HG03520 (cell line): ENCODE measurements at regions not wholly inside any gene's neighbourhood (a gene's known extent, or its start where the extent isn't known, plus 50 kb on each side); places are given as distances from the start of the nearest gene placed in this dataset.

Source experiments
- ATAC-seq: cut with Tn5 transposase; IDR thresholded peaks from one replicate; pipeline ENCODE4 v1.9.1; 2021; ENCODE audit warnings: mild to moderate bottlenecking, moderate library complexity; ENCODE audit not compliant: unreplicated experiment

- ATAC-seq: no peak
Measured at GRCh38 chr4:125505621-125506020, 190.9 kb downstream of the FAT4 start.

DNA sequence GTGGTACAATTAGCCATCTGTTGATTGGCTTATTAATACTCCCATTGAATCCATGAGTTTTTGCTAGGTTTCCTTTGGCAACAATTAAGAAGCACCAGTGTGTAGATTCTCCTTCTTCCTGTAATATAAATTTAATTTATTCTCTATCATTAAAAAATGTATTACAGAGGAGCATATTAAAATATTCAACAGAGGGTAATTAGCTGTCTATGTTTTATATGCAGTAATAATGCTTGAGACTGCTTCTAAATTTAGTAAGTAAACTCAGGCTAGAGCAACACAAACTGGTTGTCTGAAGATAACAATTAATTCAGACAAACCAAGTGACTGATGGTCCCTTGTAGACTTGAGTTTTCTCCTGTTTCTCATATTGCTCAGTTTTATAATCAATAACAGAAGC lies 192.4 kb downstream of the FAT4 start:
- no peak for ATAC-seq

DNA sequence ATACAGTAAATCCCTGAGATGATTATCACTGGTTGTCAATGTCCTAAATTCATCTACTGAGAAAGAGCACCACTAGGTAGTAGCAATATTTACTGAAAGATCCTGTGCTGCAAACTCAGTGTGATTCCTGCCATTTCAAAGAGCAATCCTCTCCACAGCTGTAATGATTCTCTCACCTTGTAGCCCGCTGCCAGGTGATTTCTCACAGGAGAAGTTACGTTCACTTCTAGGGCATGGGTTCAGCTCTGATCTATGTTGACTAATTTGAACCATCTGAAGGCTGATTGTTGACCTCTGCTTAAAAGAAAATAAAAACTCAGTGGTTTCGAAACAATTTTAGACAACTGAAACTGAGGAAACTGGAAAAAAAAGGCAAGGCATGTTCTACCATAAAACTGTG lies 197.0 kb downstream of the FAT4 start:
- no peak for ATAC-seq

GRCh38 chr4:125515016-125515415 lies 200.3 kb downstream of the FAT4 start:
- ATAC-seq: no peak

- ATAC-seq: no peak
Measured at GRCh38 chr4:125517831-125518230, 203.1 kb downstream of the FAT4 start.

DNA sequence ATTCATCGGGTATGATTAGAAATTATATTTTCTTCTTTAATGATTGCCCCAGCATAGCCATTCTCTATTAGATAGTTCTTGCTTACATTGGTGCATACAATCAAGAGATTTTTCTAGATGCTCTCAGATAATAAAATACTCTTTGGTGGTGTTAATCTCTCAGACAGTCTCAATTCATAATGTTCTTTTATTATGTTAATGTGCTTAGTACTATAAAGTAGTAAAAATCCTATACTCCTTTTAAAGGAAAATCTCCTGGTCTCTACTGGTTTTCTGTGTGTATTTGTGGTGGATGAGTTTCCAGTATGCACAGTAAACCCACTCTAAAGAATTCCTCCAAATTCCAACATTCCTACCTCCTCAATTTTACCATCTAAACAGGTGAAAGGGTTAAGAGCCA lies 203.5 kb downstream of the FAT4 start:
- no peak for ATAC-seq

DNA sequence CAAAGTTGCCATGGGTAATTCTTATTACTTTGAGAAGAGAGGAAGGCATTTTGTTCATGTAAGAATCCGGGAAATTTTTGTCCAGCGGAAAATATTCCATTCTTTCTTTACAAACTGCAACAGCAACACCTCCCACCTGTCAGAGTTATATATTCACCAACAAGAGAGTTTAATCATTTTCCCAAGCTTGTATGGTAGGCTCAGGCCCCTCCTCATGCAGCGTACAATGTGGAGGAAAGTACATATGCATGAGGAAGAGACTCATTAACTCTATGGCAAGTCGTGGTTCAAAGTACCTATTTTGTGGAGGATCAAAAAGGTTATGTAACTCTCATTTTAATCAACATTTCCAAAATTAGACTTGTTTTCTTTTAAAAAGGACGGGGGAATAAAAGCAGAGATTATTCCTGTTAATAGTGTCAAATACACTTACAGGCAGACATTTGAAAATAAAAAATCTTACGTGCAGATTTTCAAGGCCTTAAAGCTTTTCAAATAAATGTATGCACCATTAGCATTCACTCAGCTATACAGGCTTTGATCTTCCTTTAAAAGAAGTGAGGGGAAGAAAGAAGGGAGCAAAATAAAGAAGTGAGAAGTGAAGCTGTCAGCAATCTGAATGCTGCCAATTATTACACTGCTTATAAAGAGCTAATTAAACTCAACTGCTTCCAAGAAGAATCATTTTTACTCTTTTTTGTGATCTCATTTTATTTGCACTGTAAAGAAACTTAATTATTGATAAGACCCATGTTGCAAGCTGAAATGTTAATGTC lies 204.8 kb downstream of the FAT4 start:
- ATAC-seq: no peak

- ATAC-seq: no peak
Measured at GRCh38 chr4:125520258-125520990, 205.7 kb downstream of the FAT4 start.

GRCh38 chr4:125522588-125522987 lies 207.8 kb downstream of the FAT4 start:
- no peak for ATAC-seq

GRCh38 chr4:125522992-125523391 lies 208.2 kb downstream of the FAT4 start:
- ATAC-seq: no peak

DNA sequence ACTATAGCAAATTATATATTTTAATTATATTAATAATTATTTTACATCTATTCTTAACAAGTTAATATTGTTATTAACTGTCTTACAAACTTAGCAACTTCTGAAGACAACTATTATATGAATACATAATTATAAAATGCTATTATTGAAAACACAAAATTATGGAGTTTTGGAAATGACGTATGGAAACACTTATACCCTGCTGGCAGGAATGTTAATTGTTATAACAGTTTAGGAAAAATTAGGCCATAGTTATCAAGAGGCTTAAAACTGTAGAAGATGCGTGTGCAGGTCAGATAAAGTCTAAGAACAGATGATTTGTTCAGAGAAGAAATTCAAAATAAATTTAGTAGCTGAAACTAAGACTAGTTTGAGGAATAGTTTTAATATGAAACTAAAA lies 211.7 kb downstream of the FAT4 start:
- no peak for ATAC-seq

GRCh38 chr4:125527681-125528080 lies 212.9 kb downstream of the FAT4 start:
- no peak for ATAC-seq

- no peak for ATAC-seq
Measured at GRCh38 chr4:125529071-125529470, 214.3 kb downstream of the FAT4 start.

- ATAC-seq: no peak
Measured at GRCh38 chr4:125538670-125539069, 223.9 kb downstream of the FAT4 start.

- ATAC-seq: no peak
Measured at GRCh38 chr4:125539691-125540090, 224.9 kb downstream of the FAT4 start.

DNA sequence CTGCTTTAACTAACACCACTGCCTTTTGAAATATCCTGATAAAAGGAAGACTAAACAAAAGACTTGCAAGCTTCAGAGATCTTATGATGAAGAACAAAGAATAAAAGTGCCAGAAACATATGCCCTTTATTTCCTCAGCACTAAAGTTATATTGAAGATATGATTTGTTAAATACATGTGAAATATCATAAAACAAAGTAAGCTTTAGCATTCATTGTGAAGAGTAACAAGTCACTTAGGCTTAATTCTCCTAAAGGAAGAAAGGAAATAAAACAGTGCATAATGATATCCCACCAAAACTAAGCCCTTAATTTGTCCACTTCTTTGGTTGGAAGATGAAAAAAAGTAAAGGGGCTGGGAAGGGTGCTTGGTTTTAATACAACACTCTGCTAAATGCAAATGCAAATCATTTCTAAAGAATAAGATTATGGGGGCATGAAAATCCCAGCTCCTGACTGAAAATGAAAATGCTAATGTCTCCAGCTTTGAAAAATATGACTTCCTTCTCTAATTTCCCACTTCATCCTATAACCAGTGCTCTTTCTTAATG lies 227.2 kb downstream of the FAT4 start:
- ATAC-seq: no peak

DNA sequence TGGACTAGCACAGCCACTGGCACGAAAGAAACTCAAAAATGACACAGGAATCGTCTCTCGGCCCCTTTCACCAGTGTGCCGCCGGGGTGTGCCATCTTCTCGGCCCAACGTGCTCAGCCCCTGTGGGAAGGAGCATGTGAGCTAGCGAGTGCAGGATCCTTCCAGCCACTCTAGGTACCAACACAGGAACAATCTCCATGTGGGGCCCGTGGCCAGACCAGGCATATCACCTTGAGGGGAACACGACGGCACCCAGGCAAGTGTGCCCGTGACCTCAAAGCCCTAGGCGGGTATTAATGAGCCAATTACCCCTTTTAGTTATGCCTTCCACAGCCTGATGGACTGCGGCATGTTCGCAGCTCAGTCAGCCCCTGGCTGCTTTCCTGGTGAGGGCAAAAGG lies 231.5 kb downstream of the FAT4 start:
- no peak for ATAC-seq

- ATAC-seq: no peak
Measured at GRCh38 chr4:125547836-125548235, 233.1 kb downstream of the FAT4 start.

DNA sequence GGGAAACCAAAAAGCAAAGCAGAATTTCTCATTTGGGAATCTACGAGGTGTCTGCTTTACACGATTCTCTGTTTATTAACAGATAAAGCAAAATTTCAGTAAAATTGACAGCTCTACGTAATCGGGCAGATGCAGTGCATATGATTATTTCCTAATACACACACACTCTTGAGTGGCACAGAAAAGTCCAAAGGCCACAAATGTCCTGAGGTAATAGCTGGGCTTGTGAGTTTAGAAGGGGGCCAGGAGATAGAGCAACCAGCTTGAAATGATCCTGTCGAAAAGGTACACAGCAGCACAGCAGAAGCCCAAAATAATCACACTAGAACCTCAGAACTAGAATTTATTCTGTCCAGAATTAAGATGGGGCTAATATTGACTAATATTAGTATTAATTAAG lies 236.0 kb downstream of the FAT4 start:
- no peak for ATAC-seq

- ATAC-seq: no peak
Measured at GRCh38 chr4:125551466-125551865, 236.7 kb downstream of the FAT4 start.

GRCh38 chr4:125551967-125552366 lies 237.2 kb downstream of the FAT4 start:
- ATAC-seq: no peak

GRCh38 chr4:125572601-125573000 lies 257.8 kb downstream of the FAT4 start:
- no peak for ATAC-seq
